Esophagus squamous epithelium (tissue), 4 donors: ENCODE measurements at regions not wholly inside any gene's neighbourhood (a gene's known extent, or its start where the extent isn't known, plus 50 kb on each side); places are given as distances from the start of the nearest gene placed in this dataset.

ENCODE experiments used
- POLR2A ChIP-seq, 4 donors: fragments of 450-650 bp; IDR thresholded peaks; one replicate each; pipeline ENCODE4 v1.6.1; 2017; ENCODE audit warnings: antibody characterized with exemption in 4 of 4, mild to moderate bottlenecking in 4 of 4, moderate library complexity in 3 of 4
- TF ChIP-seq, protein P1 (sequence below), 6 experiments: fragments of 450-650 bp in 4 of 6; fragments of 200-600 bp in 2 of 6; sonication (generic) in 2 of 6; IDR thresholded peaks; one replicate each; pipeline ENCODE4 v1.5.1; 2016 to 2019; ENCODE audit warnings: antibody characterized with exemption in 6 of 6, mild to moderate bottlenecking in 4 of 6, moderate library complexity in 4 of 6

DNA sequence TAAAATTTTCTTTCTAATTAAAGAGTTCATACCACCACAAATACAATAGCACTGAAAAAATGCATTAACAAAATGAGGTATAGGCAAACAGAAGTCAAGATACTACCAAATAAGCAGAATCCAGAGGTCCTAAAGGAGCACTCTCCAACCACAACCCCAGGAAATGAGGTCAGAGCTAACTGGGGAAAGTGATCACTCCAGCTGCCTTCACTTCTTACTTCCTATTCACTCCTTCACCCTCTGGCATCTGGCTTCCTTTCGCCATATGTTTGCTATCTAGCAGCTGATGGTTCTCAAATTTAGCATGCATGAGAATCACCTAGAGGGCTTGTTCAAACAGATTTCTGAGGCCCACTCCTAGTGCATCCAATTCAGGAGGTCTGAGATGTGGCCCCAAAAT is 212.6 kb upstream of the ACVR2A start:
- TF ChIP-seq, protein P1, sequence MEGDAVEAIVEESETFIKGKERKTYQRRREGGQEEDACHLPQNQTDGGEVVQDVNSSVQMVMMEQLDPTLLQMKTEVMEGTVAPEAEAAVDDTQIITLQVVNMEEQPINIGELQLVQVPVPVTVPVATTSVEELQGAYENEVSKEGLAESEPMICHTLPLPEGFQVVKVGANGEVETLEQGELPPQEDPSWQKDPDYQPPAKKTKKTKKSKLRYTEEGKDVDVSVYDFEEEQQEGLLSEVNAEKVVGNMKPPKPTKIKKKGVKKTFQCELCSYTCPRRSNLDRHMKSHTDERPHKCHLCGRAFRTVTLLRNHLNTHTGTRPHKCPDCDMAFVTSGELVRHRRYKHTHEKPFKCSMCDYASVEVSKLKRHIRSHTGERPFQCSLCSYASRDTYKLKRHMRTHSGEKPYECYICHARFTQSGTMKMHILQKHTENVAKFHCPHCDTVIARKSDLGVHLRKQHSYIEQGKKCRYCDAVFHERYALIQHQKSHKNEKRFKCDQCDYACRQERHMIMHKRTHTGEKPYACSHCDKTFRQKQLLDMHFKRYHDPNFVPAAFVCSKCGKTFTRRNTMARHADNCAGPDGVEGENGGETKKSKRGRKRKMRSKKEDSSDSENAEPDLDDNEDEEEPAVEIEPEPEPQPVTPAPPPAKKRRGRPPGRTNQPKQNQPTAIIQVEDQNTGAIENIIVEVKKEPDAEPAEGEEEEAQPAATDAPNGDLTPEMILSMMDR (IDR thresholded peaks at IDR 0.05): no peak
- TF ChIP-seq POLR2A (IDR thresholded peaks at IDR 0.05): no peak
